OCI-LY3 (cell line): ENCODE measurements at regions not wholly inside any gene's neighbourhood (a gene's known extent, or its start where the extent isn't known, plus 50 kb on each side); places are given as distances from the start of the nearest gene placed in this dataset.

ENCODE experiments used
- EZH2phosphoT487 ChIP-seq: fragments of 200-600 bp; shearing (Covaris generic); IDR thresholded peaks from 2 replicates; pipeline ENCODE4 v1.6.1; 2018; ENCODE audit warnings: antibody characterized with exemption, mixed run types, low read depth
- TF ChIP-seq, protein P1 (sequence below): fragments of 200-600, 300-600 bp; sonication (generic); IDR thresholded peaks from 2 replicates; pipeline ENCODE4 v1.5.1; 2014; ENCODE audit warnings: antibody characterized with exemption, low read length, low read depth

DNA sequence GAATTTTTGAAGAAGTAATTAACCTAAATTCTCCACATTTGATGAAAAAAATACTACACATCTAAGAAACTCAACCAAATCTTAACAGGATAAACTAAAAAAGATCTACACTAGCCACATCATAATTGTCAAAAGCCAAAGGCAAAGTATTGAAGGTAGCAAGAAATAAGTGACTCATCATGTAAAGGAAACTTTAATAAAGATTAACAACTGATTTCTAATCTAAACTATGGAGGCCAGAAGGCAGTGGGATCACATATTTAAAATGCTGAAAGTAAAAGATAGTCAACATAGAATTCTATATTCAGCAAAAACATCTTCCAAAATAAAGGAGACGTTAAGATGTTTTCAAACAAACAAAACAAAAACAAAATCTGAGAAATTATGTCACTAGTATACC lies 2002.9 kb downstream of the MAT2B start:
- TF ChIP-seq, protein P1, sequence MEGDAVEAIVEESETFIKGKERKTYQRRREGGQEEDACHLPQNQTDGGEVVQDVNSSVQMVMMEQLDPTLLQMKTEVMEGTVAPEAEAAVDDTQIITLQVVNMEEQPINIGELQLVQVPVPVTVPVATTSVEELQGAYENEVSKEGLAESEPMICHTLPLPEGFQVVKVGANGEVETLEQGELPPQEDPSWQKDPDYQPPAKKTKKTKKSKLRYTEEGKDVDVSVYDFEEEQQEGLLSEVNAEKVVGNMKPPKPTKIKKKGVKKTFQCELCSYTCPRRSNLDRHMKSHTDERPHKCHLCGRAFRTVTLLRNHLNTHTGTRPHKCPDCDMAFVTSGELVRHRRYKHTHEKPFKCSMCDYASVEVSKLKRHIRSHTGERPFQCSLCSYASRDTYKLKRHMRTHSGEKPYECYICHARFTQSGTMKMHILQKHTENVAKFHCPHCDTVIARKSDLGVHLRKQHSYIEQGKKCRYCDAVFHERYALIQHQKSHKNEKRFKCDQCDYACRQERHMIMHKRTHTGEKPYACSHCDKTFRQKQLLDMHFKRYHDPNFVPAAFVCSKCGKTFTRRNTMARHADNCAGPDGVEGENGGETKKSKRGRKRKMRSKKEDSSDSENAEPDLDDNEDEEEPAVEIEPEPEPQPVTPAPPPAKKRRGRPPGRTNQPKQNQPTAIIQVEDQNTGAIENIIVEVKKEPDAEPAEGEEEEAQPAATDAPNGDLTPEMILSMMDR = no peak
- no peak for TF ChIP-seq EZH2phosphoT487
